Activated naive CD8-positive, alpha-beta T cell treated with anti-CD3 and anti-CD28 coated beads, Interleukin-2, amount 10 ng/mL, durations not matched to agents 7 days and 5 days (primary cell): ENCODE measurements at regions not wholly inside any gene's neighbourhood (a gene's known extent, or its start where the extent isn't known, plus 50 kb on each side); places are given as distances from the start of the nearest gene placed in this dataset.

Experiments used
- ATAC-seq: fragments of 150-1000 bp; cut with Tn5 transposase; one replicate; pipeline ENCODE4 v1.10.0; 2021; ENCODE audit warnings: low read depth, moderate library complexity
- POLR2A ChIA-PET: fragments of 350-600 bp; sonication (Branson Sonifier 250); formaldehyde crosslinking; loops from one replicate; lab custom pipeline; 2021; ENCODE audit warnings: antibody characterized with exemption; lab: Charles Lee
- DNase-seq: peaks from one replicate; pipeline ENCODE4 v3.0.0; 2021
- H3K27ac Mint-ChIP-seq: one replicate; pipeline ENCODE4 v1.8.0; 2022; ENCODE audit warnings: mild to moderate bottlenecking, mixed read lengths
- H3K27me3 Mint-ChIP-seq: one replicate; pipeline ENCODE4 v1.8.0; 2022; ENCODE audit warnings: mild to moderate bottlenecking, moderate library complexity, mixed read lengths
- H3K36me3 Mint-ChIP-seq: one replicate; pipeline ENCODE4 v1.8.0; 2021; ENCODE audit warnings: mild to moderate bottlenecking, mixed read lengths
- H3K4me1 Mint-ChIP-seq: one replicate; pipeline ENCODE4 v1.8.0; 2021; ENCODE audit warnings: mixed read lengths
- H3K4me3 Mint-ChIP-seq: one replicate; pipeline ENCODE4 v1.8.0; 2022; ENCODE audit warnings: mild to moderate bottlenecking, moderate library complexity, mixed read lengths
- H3K9me3 Mint-ChIP-seq: one replicate; pipeline ENCODE4 v1.8.0; 2021; ENCODE audit warnings: mixed read lengths

- no peak overlapping the region for H3K27ac Mint-ChIP-seq
- H3K9me3 Mint-ChIP-seq: no peaks in the 10 kb centered on the region
- peaks cover 6% of the 10 kb centered on the region for H3K27me3 Mint-ChIP-seq
- no peak overlapping the region for H3K4me3 Mint-ChIP-seq
- H3K4me1 Mint-ChIP-seq: no peaks in the 10 kb centered on the region
- ATAC-seq: no peak
- POLR2A ChIA-PET: no interaction called here
- no peaks in the 10 kb centered on the region for H3K36me3 Mint-ChIP-seq
- DNase-seq: no peak
Measured at GRCh38 chrX:37946197-37946596, 60.2 kb upstream of the SYTL5 start.

DNA sequence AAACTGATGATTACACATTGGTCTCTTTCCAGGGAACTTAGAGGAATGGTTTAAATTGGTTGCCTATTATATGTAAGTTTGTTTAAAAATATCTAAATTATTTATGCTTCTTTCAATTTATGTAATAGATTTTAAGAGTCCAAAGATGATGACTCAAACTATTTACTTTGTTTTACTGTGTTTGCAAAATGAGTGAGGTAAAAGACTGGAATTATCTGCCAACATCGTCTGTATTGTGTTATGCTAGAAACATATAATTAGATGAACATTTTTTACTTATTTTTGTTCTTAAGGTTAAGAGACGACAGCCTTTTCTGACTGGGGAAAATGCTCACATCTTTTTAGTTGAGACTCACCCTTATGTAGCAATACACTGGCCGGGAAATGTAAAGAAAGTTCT is 51.1 kb upstream of the SYTL5 start:
- ATAC-seq (no peak), DNase-seq (no peak)
- no peaks in the 10 kb centered on the region for H3K36me3 Mint-ChIP-seq
- no peak overlapping the region for H3K27ac Mint-ChIP-seq
- no peak overlapping the region for H3K4me3 Mint-ChIP-seq
- peaks cover 3% of the 10 kb centered on the region for H3K27me3 Mint-ChIP-seq
- no peaks in the 10 kb centered on the region for H3K9me3 Mint-ChIP-seq
- POLR2A ChIA-PET: no interaction called here
- H3K4me1 Mint-ChIP-seq: peaks cover 1% of the 10 kb centered on the region

DNA sequence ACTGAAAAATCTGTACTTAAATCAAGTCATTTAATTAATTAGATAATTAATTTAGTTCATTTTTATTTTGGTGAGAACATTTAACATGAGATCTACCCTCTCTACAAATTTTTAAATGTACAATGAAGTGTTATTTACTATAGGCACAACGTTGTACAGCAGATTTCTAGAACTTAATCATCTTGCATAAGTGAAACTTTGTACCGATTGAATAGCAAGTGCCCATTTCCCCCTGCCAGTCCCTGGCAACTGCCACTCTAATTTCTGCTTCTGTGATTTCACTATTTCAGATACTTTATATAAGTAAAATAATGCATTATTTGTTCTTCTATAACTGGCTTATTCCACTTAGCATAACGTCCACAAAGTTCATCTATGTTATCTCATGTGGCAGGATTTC is 50.1 kb upstream of the SYTL5 start:
- ATAC-seq (no peak), DNase-seq (no peak)
- POLR2A ChIA-PET: no interaction called here
- H3K4me3 Mint-ChIP-seq: no peak overlapping the region
- no peaks in the 10 kb centered on the region for H3K36me3 Mint-ChIP-seq
- H3K27me3 Mint-ChIP-seq: peaks cover 3% of the 10 kb centered on the region
- peaks cover 1% of the 10 kb centered on the region for H3K4me1 Mint-ChIP-seq
- H3K27ac Mint-ChIP-seq: no peak overlapping the region
- H3K9me3 Mint-ChIP-seq: no peaks in the 10 kb centered on the region
